CD4-positive, alpha-beta T cell treated with Interleukin-6 at 100 ng/mL for 8 hours (primary cell): ENCODE measurements at regions not wholly inside any gene's neighbourhood (a gene's known extent, or its start where the extent isn't known, plus 50 kb on each side); places are given as distances from the start of the nearest gene placed in this dataset.
"Not testable (repeated sequence)": the region's sequence is repeated elsewhere in the genome, so short reads cannot be mapped to it uniquely, and the experiment has no call there.

ENCODE experiments used
- DNase-seq: peaks from one replicate; pipeline ENCODE4 v3.0.0-alpha.2; 2020; ENCODE audit warnings: mixed read lengths, low spot score

DNA sequence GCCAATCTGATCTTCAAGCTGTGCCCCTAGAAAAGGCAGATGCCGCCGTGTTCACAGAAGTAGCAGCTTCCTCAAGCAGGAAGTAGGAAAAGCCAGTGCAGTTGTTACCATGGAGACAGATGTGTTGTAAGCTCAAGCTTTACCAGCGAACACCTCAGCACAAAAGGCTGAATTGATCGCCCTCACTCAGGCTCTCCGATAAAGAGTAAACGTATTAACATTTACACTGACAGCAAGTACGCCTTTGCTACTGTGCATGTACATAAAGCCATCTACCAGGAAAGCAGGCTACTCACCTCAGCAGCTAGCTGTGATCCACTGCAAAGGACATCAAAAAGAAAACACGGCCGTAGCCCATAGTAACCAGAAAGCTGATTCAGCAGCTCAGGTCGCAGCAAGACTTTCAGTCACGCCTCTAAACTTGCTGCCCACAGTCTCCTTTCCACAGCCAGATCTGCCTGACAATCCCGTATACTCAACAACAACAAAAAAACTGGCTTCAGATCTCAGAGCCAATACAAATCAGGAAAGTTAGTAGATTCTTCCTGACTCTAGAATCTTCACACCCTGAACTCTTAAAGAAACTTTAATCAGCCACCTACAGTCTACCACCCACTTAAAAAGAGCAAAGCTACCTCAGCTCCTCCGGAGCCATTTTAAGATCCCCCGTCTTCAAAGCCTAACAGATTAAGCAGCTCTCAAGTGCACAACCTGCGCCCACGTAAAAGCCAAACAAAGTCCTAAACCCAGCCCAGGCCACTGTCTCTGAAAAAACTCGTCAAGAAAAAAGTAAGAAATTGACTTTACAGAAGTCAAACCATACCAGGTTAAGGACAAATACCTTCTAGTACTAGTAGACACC is 160.0 kb downstream of the DEFB131A start:
- peak; percentile 60 for DNase-seq

- not testable (repeated sequence) for DNase-seq
These were observed 160.6 kb downstream of the DEFB131A start for GRCh38 chr4:9604893-9605190.

DNA sequence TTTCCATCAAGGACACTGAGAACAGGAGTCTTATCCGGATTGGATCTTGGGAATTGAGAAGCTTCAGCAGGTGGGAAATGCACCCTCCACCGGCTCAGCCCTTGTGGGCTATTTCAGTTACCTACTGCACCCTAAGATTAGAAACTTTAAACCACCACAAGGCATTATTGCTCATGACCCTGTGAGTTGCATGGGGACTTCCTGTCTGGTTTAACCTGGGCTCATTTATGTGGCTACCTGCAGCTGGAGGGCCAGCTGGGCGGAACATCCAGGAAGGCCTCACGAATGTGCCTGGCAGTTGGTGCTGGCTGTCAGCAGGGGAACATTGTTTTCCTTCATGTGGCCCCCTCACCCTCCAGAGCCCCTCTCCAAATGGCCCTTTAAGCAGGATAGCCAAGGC is 164.1 kb downstream of the DEFB131A start:
- no peak for DNase-seq

DNA sequence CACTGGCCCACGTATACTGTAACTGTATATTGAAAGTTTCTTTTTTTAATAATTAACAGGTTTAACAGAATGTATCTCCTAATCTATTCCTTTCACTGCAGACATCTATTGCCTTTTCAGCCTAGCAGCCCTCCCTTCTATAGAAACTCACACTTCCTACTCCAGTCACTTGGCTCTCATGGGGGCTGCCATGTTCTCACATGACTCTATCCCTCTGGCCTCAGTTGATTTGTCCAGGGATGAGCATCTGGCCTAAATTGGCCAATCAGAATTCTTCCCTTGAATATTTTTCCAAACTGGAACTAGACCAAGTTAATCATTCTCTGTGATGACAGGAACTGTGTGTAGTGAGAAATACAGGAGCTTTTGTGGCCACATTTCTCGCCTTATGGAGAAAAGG is 166.1 kb downstream of the DEFB131A start:
- DNase-seq, result not testable (repeated sequence)

DNA sequence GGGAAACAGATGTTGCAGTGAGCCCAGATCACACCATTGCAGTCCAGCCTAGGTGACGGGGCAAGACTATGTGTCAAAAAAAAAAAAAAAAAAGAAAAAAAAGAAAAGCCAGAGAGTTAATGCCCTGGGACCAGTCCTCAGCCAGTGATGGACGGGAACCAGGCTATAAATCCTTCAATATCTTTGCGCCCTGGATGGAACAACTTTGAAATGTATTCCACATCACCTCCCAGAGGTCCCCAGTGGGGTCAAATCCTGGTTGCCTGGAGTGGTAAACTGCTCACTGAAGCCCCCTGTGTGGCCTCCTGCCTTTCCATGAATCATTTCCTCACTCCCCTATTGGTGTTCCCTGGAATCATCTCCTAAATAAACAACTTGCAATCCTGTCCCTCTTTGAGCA is 166.9 kb downstream of the DEFB131A start:
- DNase-seq, result no peak

- DNase-seq, result not testable (repeated sequence)
These were observed 145.0 kb upstream of the DRD5 start for GRCh38 chr4:9636411-9636810.

GRCh38 chr4:9659678-9660077 is 121.8 kb upstream of the DRD5 start:
- DNase-seq, result not testable (repeated sequence)

DNA sequence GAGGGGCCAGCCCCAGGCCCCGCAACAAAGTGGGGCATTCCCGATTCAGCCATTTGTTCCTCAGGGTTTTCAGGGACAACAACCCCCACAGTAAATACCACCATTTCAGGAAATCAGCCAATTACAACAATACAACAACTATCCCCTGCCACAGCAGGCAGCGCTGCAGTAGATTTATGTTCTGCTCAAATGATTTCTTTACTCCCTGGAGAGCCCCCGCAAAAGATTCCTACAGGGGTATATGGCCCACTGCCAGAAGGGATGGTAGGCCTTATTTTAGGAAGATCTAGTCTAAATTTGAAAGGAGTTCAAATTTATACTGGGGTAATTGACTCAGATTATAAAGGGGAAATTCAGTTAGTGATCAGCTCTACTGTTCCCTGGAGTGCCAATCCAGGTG is 120.5 kb upstream of the DRD5 start:
- not testable (repeated sequence) for DNase-seq

- DNase-seq, result not testable (repeated sequence)
These were observed 110.7 kb upstream of the DRD5 start for GRCh38 chr4:9670725-9671124.

- DNase-seq, result not testable (repeated sequence)
These were observed 104.1 kb upstream of the DRD5 start for GRCh38 chr4:9677357-9677756.

DNA sequence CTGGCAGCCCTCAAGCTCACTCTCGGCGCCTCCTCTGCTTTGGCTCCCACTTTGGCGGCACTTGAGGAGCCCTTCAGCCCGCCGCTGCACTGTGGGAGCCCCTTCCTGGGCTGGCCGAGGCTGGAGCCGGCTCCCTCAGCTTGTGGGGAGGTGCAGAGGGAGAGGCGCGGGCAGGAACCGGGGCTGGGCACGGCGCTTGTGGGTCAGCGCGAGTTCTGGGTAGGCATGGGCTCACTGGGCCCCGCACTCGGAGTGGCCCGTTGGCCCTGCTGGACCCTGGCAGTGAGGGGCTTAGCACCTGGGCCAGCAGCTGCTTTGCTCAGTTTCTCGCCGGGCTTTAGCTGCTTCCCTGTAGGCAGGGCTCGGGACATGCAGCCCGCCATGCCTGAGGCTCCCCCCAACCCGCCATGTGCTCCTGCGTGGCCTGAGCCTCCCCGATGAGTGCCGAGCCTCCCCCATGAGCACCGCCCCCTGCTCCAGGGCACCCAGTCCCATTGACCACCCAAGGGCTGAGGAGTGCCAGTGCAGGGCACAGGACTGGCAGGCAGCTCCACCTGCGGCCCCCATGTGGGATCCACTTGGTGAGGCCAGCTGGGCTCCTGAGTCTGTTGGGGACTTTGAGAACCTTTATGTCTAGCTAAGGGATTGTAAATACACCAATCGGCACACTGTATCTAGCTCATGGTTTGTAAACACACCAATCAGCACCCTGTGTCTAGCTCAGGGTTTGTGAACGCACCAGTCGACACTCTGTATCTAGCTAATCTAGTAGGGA is 101.5 kb upstream of the DRD5 start:
- no peak for DNase-seq

- not testable (repeated sequence) for DNase-seq
These were observed 98.3 kb upstream of the DRD5 start for GRCh38 chr4:9683174-9683573.

DNA sequence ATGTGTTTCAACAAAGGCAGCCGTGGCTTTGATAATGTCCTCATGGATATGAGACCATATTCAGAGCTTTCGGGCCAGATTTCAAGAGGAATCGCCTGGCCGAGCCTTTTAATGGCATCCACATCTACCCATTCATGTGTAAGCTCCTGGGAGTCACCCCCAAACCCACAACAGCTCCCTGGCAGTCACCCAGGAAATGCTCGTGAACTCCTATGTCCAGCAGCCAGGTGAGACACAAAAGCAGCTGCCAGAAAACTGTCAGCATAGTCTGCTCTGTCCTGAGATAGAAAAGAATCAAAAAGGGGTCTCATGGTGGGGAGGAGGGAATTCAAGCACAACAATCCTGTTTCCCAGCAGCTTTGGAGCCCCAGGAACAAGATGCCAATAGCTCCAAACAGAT is 96.4 kb upstream of the DRD5 start:
- DNase-seq, result not testable (repeated sequence)

DNA sequence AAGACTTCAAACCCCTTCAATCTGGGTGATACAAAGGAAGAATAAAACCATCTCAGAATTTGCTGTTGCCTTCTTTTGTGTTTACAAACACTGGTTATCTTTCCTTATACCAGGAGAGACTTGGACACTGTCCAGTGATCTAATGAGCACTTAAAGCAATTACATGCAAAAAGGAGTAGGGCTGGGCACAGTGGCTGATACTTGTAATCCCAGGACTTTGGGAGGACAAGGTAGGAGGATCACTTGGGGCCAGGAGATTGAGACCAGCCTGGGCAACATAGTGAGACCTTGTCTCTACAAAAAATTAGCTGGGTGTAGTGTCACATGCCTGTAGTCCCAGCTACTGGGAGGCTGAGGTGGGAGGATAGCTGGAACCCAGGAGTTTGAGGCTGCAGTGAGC is 95.7 kb upstream of the DRD5 start:
- no peak for DNase-seq

DNA sequence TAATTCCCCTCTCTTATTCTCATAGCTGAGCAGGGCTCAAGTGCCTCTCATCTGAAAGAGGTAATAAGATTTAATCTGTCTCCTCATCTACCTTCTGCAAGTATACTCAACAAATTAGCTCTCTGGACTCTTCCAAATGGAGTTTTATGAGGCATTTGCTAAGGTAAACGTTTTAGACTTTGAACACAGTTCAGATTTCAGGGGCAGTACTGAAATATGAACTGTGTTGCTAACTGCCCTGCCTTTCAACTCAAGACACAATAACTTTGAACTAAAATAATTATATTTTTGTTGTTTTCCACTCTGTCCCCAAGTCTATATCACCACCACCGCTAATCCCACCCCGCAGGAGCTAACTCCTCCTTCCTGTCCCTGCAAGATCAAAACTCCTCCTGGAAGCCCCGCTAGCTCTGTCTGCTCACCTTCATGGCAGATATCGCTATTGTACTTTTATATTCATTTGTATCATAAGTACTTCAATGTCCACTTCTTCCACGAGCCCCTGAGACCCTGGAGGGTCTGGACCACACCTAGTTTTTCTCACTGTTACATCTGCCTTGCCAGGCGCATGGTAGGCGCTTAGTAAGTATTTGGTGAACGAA is 90.7 kb upstream of the DRD5 start:
- not testable (repeated sequence) for DNase-seq

DNA sequence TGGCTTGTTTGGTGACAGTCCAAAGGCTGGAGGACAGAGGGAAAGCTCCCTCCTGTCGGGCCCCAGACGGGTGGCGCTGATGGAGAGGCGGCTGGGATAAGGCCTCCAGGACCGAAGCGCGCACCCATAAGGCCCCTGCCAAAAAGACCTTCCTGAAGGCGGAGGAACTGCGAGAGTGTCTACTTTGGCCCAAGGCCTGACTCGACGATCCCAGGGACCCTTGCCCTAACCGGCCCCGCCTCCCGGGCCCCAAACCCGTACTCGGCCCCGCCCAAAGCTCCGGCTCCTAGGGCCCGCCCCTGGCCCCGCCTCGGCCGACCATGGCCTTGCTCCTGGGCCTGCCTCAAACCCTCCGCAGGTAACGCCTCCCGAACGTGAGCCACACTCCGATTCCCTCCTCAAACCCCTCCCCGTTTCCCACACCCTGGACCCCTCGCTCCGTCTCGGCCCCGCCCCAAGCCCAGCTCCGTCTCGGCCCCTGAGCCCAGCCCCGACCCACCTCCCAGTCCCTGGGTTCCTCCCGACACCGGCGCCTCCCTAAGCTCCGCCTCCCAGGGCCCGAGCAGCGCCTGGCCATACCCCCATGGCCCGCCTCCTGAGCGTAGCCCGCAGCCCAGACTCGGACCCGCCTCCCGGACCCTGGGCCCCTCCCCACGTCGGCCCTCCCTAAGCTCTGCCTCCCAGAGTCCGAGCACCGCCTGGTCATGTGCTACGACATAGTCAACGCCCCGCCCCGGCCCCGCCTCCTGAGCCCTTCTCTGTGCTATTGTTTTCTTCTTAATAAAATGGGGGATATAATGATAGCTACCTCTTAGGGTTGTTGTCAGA is 90.0 kb upstream of the DRD5 start:
- peak; percentile 93 for DNase-seq

GRCh38 chr4:9692791-9693491 is 88.5 kb upstream of the DRD5 start:
- not testable (repeated sequence) for DNase-seq

DNA sequence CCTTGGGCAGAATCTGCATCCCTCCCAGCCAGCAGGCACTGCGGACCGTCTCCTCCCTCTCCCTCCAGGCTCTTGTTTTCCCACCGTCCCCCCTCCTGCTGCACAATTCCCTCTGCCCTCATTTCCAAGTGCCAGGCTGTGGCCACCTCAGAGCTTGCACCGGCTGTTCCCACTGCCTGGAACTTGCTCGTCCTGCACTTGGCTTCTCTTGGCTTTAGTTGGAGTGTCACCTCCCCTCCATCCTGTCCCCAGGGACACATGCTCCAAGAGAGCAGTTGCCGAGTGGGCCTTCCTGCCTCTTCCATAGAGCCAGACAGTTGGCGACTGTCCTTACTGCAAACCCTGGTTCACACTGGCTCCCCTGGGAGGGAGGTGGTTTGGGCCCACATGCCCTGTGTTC is 87.0 kb upstream of the DRD5 start:
- not testable (repeated sequence) for DNase-seq

- DNase-seq, result not testable (repeated sequence)
These were observed 85.4 kb upstream of the DRD5 start for GRCh38 chr4:9695994-9696393.

DNA sequence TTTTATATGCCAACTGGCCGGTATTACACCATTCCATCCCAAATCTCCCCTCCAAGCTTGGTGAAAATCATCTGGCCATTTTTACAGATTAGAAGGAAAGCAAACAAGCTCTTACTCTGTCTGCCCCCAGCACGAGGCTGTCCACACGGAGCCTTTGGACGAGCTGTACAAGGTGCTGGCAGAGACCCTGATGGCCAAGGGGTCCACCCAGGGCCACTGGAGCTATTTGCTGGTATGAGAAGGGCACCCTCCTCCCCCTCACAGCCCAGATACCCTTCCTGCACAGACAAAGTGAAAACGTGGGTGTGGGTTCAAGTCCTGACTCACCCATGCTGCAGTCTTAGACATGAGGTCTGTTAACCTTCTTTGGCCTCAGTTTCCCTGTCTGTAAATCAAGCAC is 84.9 kb upstream of the DRD5 start:
- DNase-seq, result not testable (repeated sequence)

- DNase-seq, result not testable (repeated sequence)
These were observed 79.4 kb upstream of the DRD5 start for GRCh38 chr4:9702019-9702418.
